HG03457 (cell line): ENCODE measurements at regions not wholly inside any gene's neighbourhood (a gene's known extent, or its start where the extent isn't known, plus 50 kb on each side); places are given as distances from the start of the nearest gene placed in this dataset.

Experiments used
- ATAC-seq: cut with Tn5 transposase; IDR thresholded peaks from one replicate; pipeline ENCODE4 v1.9.1; 2021; ENCODE audit warnings: moderate number of reproducible peaks; ENCODE audit not compliant: unreplicated experiment

GRCh38 chr13:76153239-76153638, 517.1 kb downstream of the LMO7 start:
- no peak for ATAC-seq

GRCh38 chr13:76148926-76149325, 512.8 kb downstream of the LMO7 start:
- ATAC-seq, result no peak

DNA sequence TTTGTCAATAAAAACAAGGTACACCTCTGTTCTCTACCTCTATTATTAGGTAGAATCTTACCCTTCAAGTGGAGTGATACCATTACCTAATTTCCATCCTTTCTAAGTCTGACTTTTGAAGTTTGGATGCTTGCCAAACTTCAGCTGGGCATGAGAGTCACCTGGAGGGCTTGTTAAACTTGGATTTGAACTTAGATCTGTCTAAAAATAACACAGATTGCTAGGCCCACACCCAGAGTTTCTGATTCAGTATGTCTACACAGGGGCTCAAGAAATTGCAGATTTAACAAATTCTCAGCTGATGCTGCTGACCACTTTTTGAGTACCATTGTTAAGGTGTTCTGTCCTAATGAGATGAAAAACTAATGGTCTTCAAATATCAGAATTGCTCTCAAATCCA, 512.2 kb downstream of the LMO7 start:
- ATAC-seq, result no peak

DNA sequence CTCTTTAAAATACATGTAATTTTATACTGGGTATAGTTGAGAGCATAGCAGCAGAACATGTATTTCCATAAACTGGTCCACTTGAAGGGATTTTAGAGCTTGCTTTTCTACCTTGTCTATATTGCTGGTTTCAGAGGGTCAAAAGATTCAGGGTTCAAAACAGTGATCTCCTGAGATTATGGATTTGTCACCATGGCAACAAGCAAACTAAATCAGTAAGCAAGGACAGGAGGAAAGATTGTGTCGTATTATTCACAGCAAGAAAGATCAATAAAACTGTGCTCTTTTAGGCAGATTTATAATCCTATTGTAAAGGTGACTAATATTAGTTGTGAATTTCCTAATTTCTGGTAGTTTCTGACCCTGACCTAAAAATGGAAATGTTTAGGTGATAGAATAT, 496.4 kb downstream of the LMO7 start:
- ATAC-seq, result no peak

DNA sequence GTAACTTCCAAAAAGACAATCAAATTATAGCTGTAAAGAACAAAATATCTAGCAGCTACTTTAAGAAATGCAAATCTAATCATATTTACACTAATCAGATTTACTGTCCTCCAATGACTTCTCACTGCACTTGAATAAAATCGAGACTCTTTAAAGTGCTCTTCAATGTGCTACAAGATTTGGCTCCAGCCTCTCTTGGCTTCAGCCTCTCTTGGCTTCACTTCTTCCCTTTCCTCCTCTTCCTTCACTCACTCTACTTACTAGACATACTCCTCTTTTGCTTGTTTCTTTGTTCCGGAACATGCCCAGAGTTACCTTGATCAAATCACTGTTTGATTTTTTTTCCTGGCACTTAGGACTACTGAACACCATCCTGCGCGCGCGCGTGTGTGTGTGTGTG, 495.4 kb downstream of the LMO7 start:
- no peak for ATAC-seq

GRCh38 chr13:76129305-76130000, 493.3 kb downstream of the LMO7 start:
- ATAC-seq, result no peak

DNA sequence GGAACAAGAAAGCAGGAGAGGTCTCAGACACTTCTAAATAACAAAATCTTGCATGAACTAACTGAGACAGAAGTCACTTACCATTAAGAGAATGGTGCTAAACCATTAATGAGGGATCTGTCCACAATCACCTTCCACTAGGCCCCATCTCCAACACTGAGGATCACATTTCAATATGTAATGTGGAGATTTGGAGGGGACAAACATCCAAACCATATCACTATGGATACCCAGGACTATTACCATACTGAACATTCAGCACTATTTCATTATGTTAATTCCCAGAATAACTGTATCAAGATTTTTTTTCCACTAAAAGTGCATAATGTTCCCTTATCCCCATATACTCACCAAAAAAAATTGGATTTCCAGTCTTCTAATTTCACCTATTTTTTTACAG, 491.8 kb downstream of the LMO7 start:
- ATAC-seq, result no peak

DNA sequence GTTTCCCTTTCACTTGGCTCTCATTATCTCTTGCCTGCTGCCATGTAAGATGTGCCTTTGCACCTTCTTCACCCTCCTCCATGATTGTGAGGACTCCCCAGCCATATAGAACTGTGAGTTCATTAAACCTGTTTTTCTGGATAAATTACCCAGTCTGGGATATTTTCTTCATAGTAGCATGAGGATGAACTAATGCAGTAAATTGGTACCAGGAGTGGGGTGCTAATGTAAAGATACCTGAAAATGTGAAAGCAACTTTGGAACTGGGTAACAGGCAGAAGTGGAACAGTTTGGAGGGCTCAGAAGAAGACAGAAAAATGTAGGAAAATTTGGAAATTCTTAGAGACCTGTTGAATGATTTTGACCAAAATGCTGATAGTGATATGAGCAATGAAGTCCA, 487.4 kb downstream of the LMO7 start:
- no peak for ATAC-seq

- no peak for ATAC-seq
Observed at GRCh38 chr13:76116751-76117360, 480.7 kb downstream of the LMO7 start.

GRCh38 chr13:76106763-76107162, 470.6 kb downstream of the LMO7 start:
- ATAC-seq, result no peak

- ATAC-seq, result no peak
Observed at GRCh38 chr13:76094645-76095044, 458.5 kb downstream of the LMO7 start.

DNA sequence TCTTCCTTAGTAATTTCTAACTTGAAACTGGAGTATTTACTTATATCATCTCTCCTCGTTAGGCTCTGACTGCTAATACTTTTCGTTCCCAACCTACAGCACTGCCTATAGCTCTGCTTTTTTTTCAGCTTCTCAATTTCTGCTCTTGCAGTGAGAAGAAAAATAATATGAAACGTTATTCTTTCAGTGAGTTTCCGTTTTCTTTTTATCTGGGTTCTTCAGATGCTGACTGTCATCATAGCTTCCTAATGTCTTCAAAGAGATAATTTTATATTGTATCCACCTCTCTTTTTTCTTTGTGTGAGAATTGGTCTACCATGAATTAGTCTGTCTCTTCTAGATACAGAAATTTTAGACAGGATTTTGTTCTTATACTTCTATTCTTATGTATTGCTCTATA, 454.9 kb downstream of the LMO7 start:
- ATAC-seq, result no peak

GRCh38 chr13:76086729-76087128, 450.6 kb downstream of the LMO7 start:
- ATAC-seq, result no peak

DNA sequence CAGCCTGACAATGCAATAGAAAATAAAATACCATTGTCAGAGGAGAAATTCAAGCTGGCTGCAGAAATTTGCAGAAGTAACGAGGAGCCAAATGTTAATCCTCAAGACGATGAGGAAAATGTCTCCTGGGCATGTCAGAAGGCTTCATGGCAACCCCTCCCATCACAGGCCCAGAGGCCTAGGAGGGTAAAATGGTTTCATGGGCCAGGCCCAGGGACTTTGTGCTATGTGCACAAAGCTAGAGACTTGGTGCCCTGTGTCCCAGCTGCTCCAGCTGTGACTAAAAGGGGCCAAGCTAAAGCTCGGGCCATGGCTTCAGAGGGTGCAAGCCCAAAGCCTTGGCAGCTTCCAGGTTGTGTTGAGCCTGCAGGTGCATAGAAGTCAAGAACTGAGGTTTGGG, 431.7 kb downstream of the LMO7 start:
- no peak for ATAC-seq

DNA sequence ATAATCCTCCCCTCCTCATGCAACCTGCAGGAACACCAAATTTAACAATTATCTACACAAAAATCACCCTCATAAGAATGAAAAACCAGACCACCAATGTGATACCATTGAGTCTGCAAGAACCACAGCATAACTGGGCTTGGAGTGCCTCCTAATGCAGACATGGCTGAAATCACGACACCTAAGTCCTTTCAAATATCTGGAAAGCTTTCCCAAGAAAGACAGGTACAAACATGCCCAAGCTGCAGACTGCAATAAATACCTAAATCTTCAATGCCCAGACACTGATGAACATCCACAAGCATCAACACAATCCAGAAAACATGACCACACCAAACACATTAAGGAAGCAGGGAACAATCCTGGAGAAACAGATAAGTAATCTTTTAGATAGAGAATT, 417.1 kb downstream of the LMO7 start:
- ATAC-seq, result no peak

DNA sequence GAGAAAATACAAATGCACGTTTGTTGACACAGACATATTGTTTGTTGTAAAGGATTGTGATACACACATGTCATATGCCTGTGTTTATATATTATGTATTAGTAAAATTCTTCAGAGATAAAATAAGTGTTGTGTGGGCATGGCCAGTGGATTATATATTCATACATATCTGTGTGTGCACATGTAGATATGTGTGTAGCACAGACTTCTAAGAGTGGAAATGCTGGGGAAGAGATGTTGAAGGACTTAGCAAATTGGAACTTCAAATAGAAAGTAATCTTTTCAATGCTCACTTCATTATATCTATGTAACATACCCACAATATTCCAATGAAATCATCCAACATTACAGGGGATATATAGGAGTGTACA, 413.2 kb downstream of the LMO7 start:
- no peak for ATAC-seq

GRCh38 chr13:76048675-76049375, 412.7 kb downstream of the LMO7 start:
- ATAC-seq, result no peak

- no peak for ATAC-seq
Observed at GRCh38 chr13:76048131-76048530, 412.0 kb downstream of the LMO7 start.

DNA sequence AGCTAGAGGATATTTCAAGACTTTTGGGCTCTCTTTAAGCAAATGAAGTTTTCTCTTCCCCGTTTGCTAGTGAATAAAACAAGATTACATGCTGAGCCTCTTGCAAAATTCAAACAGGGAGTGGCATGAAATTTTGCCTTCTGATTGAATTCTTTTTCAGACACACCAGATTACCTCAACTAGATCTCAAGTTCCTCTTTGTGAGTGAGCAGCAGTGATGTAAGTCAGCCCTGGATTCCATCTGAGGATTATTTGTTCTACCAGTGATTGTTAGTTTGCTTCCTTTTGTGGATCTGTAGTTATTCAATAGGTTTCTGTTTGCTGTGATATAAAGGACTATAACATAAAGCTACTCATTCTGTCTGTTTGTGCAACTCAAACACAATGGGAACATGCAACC, 407.7 kb downstream of the LMO7 start:
- ATAC-seq, result no peak

GRCh38 chr13:76038920-76039716, 403.0 kb downstream of the LMO7 start:
- ATAC-seq, result no peak

DNA sequence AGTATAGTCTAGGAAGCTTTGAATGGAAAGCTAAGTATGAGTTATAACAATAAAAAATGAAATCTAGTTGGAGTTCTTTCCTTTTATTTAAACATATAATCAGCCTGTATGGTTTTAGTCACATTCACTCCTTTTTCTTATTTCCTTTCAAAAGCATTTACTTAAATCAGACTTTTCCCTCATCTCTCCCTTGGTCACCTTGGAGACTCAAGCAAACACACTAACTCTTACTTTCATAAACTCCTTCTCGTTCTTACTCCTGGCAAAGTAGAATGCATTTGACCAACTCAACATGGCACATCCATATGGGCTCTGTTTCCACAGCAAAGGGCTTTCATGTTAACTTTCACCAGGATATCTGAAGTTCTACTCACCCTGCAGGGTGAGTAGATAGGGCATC, 400.0 kb downstream of the LMO7 start:
- ATAC-seq, result no peak

DNA sequence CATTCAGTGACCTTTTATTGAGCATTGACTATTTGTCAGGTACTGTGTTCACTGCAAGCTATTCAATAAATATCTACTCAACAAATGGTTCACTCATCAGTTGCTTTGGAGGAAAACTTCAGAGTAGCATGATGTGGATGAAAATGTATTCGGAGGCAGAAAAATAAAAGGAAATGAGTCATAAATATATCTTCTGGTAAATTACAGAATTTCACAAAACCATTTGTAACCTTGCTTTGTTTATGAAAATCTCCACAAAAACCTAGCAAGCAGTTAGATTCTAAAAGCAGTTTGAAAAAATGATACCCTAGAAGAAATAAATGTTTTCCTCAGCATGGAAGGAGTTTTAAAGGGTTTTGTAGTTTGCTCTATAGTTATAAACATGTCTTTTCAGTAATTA, 399.6 kb downstream of the LMO7 start:
- ATAC-seq, result no peak
